B cell (primary cell): ENCODE measurements at regions not wholly inside any gene's neighbourhood (a gene's known extent, or its start where the extent isn't known, plus 50 kb on each side); places are given as distances from the start of the nearest gene placed in this dataset.

Experiments used
- ATAC-seq: fragments of 200-7000 bp; cut with Tn5 transposase; one replicate; pipeline ENCODE4 v1.10.0; 2021; ENCODE audit warnings: low read depth, mild to moderate bottlenecking, moderate number of reproducible peaks, moderate library complexity
- CTCF ChIA-PET: fragments of 350-600 bp; sonication (Branson Sonifier 250); formaldehyde crosslinking; loops from one replicate; lab custom pipeline; 2021; ENCODE audit warnings: antibody characterized with exemption, inconsistent platforms; lab: Charles Lee
- POLR2A ChIA-PET: fragments of 350-600 bp; sonication (Branson Sonifier 250); formaldehyde crosslinking; loops from one replicate; lab custom pipeline; 2021; ENCODE audit warnings: antibody characterized with exemption; lab: Charles Lee
- DNase-seq: peaks from one replicate; pipeline ENCODE4 v3.0.0; 2013
- H2AFZ ChIP-seq: 2 replicates; pipeline ENCODE4 v1.6.1; 2012; ENCODE audit warnings: mild to moderate bottlenecking, low read depth, low read length; ENCODE audit not compliant: insufficient read depth, poor library complexity, severe bottlenecking
- H3K27ac ChIP-seq, 2 donors: 1 replicate in 1 of 2; 2 replicates in 1 of 2; pipeline ENCODE4 v1.5.1; 2012 to 2013; ENCODE audit warnings: low read length in 2 of 2, mild to moderate bottlenecking in 2 of 2, moderate library complexity in 1 of 2
- H3K27me3 ChIP-seq, 4 experiments: fragments of 200-600 bp in 1 of 4; sonication (generic) in 1 of 4; replicated peaks in 1 of 4; 1 replicate in 2 of 4; 2 replicates in 2 of 4; pipeline versions ENCODE4 v1.6.1 to v1.7.0; 2013 to 2016; ENCODE audit warnings: low read length in 3 of 4, mild to moderate bottlenecking in 2 of 4, mixed read lengths in 1 of 4, moderate library complexity in 1 of 4; ENCODE audit not compliant: insufficient read depth in 4 of 4, control insufficient read depth in 3 of 4; ENCODE audit errors: control extremely low read depth in 1 of 4
- H3K36me3 ChIP-seq, 2 experiments: replicated peaks in 1 of 2; 1 replicate in 1 of 2; 2 replicates in 1 of 2; pipeline versions ENCODE4 v1.6.1 to v1.7.1; 2013; ENCODE audit warnings: low read length in 1 of 2; ENCODE audit not compliant: insufficient read depth in 2 of 2, control insufficient read depth in 1 of 2; ENCODE audit errors: control extremely low read depth in 1 of 2, extremely low read depth in 1 of 2
- H3K4me1 ChIP-seq, 2 donors: fragments of 200-600 bp in 1 of 2; sonication (generic) in 1 of 2; 1 replicate in 1 of 2; 2 replicates in 1 of 2; pipeline versions ENCODE4 v1.5.1 to v1.6.1; 2013 to 2017; ENCODE audit warnings: low read length in 2 of 2; ENCODE audit not compliant: control insufficient read depth in 2 of 2, insufficient read depth in 2 of 2
- H3K4me2 ChIP-seq: replicated peaks from 2 replicates; pipeline ENCODE3; 2012; ENCODE audit warnings: mild to moderate bottlenecking, low read depth, low read length; ENCODE audit not compliant: poor library complexity, severe bottlenecking
- H3K4me3 ChIP-seq, 5 experiments: fragments of 200-600 bp in 1 of 5; sonication (generic) in 1 of 5; 1 replicate in 3 of 5; 2 replicates in 2 of 5; pipeline versions ENCODE4 v1.5.1 to v1.7.0; 2011 to 2016; ENCODE audit warnings: low read length in 4 of 5, mild to moderate bottlenecking in 4 of 5, low read depth in 2 of 5, control low read depth in 1 of 5, moderate library complexity in 1 of 5; ENCODE audit not compliant: insufficient read depth in 1 of 5; ENCODE audit errors: control extremely low read depth in 1 of 5, extremely low read depth in 1 of 5
- H3K79me2 ChIP-seq: fragments of 200-600 bp; sonication (generic); one replicate; pipeline ENCODE4 v1.6.0; 2016; ENCODE audit warnings: low read length; ENCODE audit not compliant: control insufficient read depth, insufficient read depth
- H3K9ac ChIP-seq: fragments of 200-600 bp; sonication (generic); 2 replicates; pipeline ENCODE4 v1.6.1; 2017; ENCODE audit warnings: mild to moderate bottlenecking, low read length, moderate library complexity
- H3K9me3 ChIP-seq, 3 donors: one replicate each; pipeline versions ENCODE4 v1.6.1 to v1.7.1; 2013; ENCODE audit warnings: low read length in 2 of 3; ENCODE audit not compliant: control insufficient read depth in 2 of 3, insufficient read depth in 1 of 3; ENCODE audit errors: control extremely low read depth in 1 of 3
- H4K20me1 ChIP-seq: 2 replicates; pipeline ENCODE4 v1.6.0; 2012; ENCODE audit warnings: mild to moderate bottlenecking, low read length; ENCODE audit not compliant: insufficient read depth, control insufficient read depth, poor library complexity, severe bottlenecking
- H3K27ac Mint-ChIP-seq: one replicate; pipeline ENCODE4 v1.8.0; 2021; ENCODE audit warnings: mixed read lengths
- H3K27me3 Mint-ChIP-seq: one replicate; pipeline ENCODE4 v1.8.0; 2021; ENCODE audit warnings: mixed read lengths
- H3K4me1 Mint-ChIP-seq: one replicate; pipeline ENCODE4 v1.8.0; 2021; ENCODE audit warnings: mixed read lengths
- H3K4me3 Mint-ChIP-seq: one replicate; pipeline ENCODE4 v1.8.0; 2021; ENCODE audit warnings: mixed read lengths
- H3K9me3 Mint-ChIP-seq: one replicate; pipeline ENCODE4 v1.8.0; 2022; ENCODE audit warnings: mixed read lengths; ENCODE audit not compliant: insufficient read depth
- EZH2 ChIP-seq: IDR thresholded peaks from 2 replicates; pipeline ENCODE4 v1.6.1; 2012; ENCODE audit warnings: borderline replicate concordance, low read depth, mild to moderate bottlenecking, moderate library complexity, low read length; ENCODE audit not compliant: insufficient read depth, poor library complexity, severe bottlenecking
- WGBS: methylation state at CpG from one replicate; pipeline ENCODE4 v1.1.5; 2013; ENCODE audit warnings: missing lambda C conversion rate; ENCODE audit not compliant: insufficient coverage; 5-methylcytosine and 5-hydroxymethylcytosine counted together
- intact Hi-C: fragments of 100-400 bp; cut with micrococcal nuclease; formaldehyde crosslinking; loops from one replicate; pipeline ENCODE4 v1.10.0; 2022
- TF ChIP-seq, protein P1 (sequence below): fragments of 200-600 bp; IDR thresholded peaks from one replicate; pipeline ENCODE4 v1.8.0; 2022; ENCODE audit warnings: antibody characterized with exemption, mild to moderate bottlenecking

DNA sequence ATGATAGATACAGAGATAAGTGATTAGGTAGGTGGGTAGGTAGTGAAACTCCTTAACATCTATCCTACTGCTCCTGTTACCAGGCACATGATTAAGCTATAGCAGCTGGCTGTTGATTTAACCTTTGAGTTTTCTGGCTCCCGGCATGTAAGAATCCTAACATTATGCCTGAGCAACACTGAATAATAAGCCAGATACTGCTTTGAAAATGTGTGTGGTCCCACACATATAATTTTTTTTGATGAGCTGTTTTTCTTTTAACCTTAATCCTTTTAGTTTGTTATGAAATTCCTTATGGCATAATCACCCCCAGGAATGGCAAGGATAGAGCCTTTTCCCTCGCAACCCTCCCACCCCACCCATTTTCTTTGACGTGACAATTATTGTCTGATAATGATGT is 104.2 kb upstream of the NEUROD1 start:
- CTCF ChIA-PET: no interaction called here
- POLR2A ChIA-PET: no interaction called here
- Histone ChIP-seq H4K20me1 (no peaks in the 10 kb centered on the region), H3K27me3 (no peaks in the 10 kb centered on the region), H3K4me3 (no peak overlapping the region), H3K4me2 (no peak overlapping the region), H2AFZ (no peak overlapping the region), H3K9ac (no peak overlapping the region), H3K9me3 (no peaks in the 10 kb centered on the region), H3K36me3 (no peaks in the 10 kb centered on the region), H3K27ac (no peak overlapping the region), H3K4me1 (no peaks in the 10 kb centered on the region), H3K79me2 (no peaks in the 10 kb centered on the region)
- peaks cover 9% of the 10 kb centered on the region for H3K27me3 Mint-ChIP-seq
- WGBS: no CpG with 5 or more reads among the region's 3 CpGs
- intact Hi-C loops: no loop called here
- H3K9me3 Mint-ChIP-seq: no peaks in the 10 kb centered on the region
- H3K4me3 Mint-ChIP-seq: no peak overlapping the region
- ATAC-seq (no peak), DNase-seq (no peak)
- TF ChIP-seq EZH2: no peak
- TF ChIP-seq, protein P1, sequence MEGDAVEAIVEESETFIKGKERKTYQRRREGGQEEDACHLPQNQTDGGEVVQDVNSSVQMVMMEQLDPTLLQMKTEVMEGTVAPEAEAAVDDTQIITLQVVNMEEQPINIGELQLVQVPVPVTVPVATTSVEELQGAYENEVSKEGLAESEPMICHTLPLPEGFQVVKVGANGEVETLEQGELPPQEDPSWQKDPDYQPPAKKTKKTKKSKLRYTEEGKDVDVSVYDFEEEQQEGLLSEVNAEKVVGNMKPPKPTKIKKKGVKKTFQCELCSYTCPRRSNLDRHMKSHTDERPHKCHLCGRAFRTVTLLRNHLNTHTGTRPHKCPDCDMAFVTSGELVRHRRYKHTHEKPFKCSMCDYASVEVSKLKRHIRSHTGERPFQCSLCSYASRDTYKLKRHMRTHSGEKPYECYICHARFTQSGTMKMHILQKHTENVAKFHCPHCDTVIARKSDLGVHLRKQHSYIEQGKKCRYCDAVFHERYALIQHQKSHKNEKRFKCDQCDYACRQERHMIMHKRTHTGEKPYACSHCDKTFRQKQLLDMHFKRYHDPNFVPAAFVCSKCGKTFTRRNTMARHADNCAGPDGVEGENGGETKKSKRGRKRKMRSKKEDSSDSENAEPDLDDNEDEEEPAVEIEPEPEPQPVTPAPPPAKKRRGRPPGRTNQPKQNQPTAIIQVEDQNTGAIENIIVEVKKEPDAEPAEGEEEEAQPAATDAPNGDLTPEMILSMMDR: no peak
- H3K4me1 Mint-ChIP-seq: no peaks in the 10 kb centered on the region
- H3K27ac Mint-ChIP-seq: no peak overlapping the region

DNA sequence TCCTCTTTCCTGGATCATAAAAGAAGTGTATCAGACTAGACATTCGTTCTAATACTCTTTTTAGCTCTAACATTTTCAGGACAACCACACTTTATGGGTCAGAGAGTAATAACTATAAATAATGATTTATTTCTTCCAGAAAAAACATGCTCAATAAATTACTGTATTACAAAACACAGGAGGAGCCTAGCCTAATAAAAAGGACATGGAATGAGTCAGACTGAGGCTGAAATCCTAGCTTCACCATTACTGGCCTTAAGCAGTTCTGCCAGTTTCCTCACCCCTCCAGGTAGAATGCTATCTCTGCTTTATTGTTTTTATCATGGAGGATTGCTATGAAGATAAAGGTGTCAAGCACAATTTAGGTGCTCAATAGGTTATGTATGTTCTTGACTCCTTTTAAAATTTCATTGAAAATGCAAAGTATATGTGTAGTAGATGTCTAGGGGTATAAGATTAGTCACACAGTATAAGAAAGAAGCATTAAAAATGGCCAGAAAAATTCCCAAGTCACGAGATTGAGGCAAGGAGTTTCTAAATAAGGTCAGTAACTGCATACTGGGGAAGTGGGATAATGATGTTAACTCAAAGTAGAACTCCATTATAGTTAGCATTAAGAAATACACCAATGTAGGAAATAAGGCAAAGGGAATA is 105.5 kb upstream of the NEUROD1 start:
- H4K20me1 ChIP-seq: no peaks in the 10 kb centered on the region
- no peaks in the 10 kb centered on the region for H3K9me3 ChIP-seq
- no peaks in the 10 kb centered on the region for H3K4me1 ChIP-seq
- intact Hi-C loops: no loop called here
- no peak overlapping the region for H3K27ac ChIP-seq
- CTCF ChIA-PET: no interaction called here
- H3K79me2 ChIP-seq: no peaks in the 10 kb centered on the region
- TF ChIP-seq EZH2: no peak
- TF ChIP-seq, protein P1: no peak
- DNase-seq: no peak
- WGBS: no CpG with 5 or more reads among the region's 2 CpGs
- H2AFZ ChIP-seq: no peak overlapping the region
- Mint-ChIP-seq H3K27me3 (peaks cover 14% of the 10 kb centered on the region), H3K27ac (no peak overlapping the region), H3K4me1 (no peaks in the 10 kb centered on the region), H3K4me3 (no peak overlapping the region), H3K9me3 (no peaks in the 10 kb centered on the region)
- H3K4me3 ChIP-seq: no peak overlapping the region
- no peak overlapping the region for H3K9ac ChIP-seq
- H3K4me2 ChIP-seq: no peak overlapping the region
- no peak for ATAC-seq
- H3K27me3 ChIP-seq: no peaks in the 10 kb centered on the region
- no peaks in the 10 kb centered on the region for H3K36me3 ChIP-seq
- POLR2A ChIA-PET: no interaction called here
